Activated CD4-positive, CD25-positive, alpha-beta regulatory T cell treated with anti-CD3 and anti-CD28 coated beads, Interleukin-2, amount 50 U/mL, for 16 hours (primary cell): ENCODE measurements at regions not wholly inside any gene's neighbourhood (a gene's known extent, or its start where the extent isn't known, plus 50 kb on each side); places are given as distances from the start of the nearest gene placed in this dataset.

Experiments
- DNase-seq: peaks from one replicate; pipeline ENCODE4 v3.0.0-alpha.2; 2020; ENCODE audit warnings: low read depth, low spot score

- no peak for DNase-seq
Measured at GRCh38 chr1:239436286-239436685, 49.9 kb downstream of the CHRM3 start.

GRCh38 chr1:239437822-239438221 lies 51.5 kb downstream of the CHRM3 start:
- no peak for DNase-seq

- no peak for DNase-seq
Measured at GRCh38 chr1:239438891-239439290, 52.5 kb downstream of the CHRM3 start.

DNA sequence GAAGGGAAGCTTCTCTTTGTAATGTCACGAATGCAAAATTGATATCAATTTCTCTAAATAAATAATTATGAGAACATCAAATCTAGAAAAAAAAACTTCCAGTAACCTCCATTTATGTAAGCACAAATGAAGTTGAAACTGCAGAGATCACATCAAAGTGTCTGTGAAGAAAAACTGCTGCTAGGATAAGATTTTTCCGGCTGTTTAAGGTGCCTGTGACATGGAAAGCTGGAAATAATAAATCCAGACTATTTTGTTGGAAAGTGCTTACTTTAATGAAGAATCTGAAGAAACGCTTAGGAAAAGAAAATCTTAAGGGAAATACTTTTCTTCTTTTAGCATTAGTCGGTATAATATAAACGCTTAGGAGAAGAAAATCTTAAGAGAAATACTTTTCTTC lies 57.0 kb downstream of the CHRM3 start:
- no peak for DNase-seq

GRCh38 chr1:239446611-239447010 lies 60.2 kb downstream of the CHRM3 start:
- no peak for DNase-seq

- DNase-seq = no peak
Measured at GRCh38 chr1:239448911-239449310, 62.5 kb downstream of the CHRM3 start.

GRCh38 chr1:239455743-239456142 lies 69.4 kb downstream of the CHRM3 start:
- no peak for DNase-seq

DNA sequence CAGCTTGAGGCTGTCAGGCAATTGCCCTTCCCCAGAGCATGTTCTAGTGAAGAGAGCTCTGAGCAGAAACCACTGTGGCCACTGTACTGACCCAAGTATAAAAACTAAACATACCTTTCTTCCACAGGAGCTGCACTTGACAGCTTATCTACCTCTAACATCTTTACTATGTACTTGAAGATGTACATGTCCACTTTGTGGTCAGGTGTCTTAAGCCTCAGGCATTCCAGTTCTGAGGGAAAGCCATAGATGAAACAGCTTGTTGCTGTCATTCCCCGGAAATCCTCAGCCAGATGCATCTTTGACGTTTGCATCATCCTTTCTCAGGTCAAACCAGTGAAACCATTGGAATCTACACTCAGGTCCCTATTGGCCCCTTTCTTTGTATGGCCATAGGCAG lies 70.4 kb downstream of the CHRM3 start:
- DNase-seq = no peak

GRCh38 chr1:239457491-239458143 lies 71.2 kb downstream of the CHRM3 start:
- no peak for DNase-seq

DNA sequence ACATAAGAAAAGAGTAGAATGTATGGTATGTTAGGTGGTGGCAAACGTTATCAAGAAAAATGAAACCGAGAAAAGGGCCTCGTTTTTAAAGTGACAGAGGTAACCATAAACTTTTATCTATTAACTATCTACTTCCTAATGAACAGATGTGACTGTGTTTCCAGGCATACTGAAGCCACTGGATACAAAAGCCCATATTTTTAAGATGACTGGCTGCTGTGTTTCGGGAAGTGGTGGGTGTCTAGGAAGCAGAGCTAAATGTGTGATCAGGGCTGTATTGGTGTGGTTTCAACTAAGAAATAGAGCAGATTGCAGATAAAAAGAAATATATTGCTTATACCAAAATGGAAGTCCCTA lies 71.8 kb downstream of the CHRM3 start:
- DNase-seq = no peak

DNA sequence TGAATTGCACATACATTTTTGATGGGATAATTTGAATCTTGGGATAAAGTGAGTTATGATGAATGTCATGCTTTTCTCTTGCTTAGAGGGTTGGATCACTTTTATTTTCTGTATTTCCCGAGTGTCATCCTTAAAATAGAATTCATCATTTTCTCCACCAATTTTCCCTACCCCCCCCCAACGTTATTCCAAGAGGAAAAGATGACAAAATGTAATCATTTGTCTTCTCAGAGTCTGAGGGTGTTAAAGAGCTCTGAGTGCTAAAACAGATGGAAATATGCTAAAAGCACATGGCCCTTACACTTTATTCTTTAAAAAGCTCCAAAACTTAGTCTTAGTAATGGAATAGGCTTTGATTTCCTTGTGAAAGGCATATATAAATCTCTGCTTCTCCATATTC lies 81.4 kb downstream of the CHRM3 start:
- DNase-seq = no peak

- no peak for DNase-seq
Measured at GRCh38 chr1:239478069-239478468, 91.7 kb downstream of the CHRM3 start.

- no peak for DNase-seq
Measured at GRCh38 chr1:239483391-239483790, 97.0 kb downstream of the CHRM3 start.

GRCh38 chr1:239493811-239494414 lies 107.5 kb downstream of the CHRM3 start:
- DNase-seq = no peak

DNA sequence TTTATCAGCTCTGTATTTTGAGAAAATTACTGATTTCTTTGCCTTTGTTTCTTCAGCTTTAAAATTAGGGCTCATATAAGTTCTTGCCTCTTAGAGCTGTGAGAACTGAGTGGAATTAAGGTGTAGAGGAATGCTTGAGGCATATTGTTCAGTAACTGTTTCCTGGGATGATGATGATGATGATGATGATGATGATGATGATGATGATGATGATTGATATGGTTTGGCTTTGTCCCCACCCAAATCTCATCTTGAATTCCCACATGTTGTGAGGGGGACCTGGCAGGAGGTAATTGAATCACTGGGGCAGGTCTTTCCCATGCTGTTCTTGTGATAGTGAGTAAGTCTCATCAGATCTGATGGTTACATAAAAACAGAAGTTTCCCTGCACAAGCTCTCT lies 118.7 kb downstream of the CHRM3 start:
- no peak for DNase-seq

- no peak for DNase-seq
Measured at GRCh38 chr1:239507826-239508225, 121.5 kb downstream of the CHRM3 start.

- DNase-seq = no peak
Measured at GRCh38 chr1:239511875-239512274, 125.5 kb downstream of the CHRM3 start.

- DNase-seq = no peak
Measured at GRCh38 chr1:239516579-239516978, 130.2 kb downstream of the CHRM3 start.

GRCh38 chr1:239526391-239526790 lies 140.0 kb downstream of the CHRM3 start:
- DNase-seq = no peak

DNA sequence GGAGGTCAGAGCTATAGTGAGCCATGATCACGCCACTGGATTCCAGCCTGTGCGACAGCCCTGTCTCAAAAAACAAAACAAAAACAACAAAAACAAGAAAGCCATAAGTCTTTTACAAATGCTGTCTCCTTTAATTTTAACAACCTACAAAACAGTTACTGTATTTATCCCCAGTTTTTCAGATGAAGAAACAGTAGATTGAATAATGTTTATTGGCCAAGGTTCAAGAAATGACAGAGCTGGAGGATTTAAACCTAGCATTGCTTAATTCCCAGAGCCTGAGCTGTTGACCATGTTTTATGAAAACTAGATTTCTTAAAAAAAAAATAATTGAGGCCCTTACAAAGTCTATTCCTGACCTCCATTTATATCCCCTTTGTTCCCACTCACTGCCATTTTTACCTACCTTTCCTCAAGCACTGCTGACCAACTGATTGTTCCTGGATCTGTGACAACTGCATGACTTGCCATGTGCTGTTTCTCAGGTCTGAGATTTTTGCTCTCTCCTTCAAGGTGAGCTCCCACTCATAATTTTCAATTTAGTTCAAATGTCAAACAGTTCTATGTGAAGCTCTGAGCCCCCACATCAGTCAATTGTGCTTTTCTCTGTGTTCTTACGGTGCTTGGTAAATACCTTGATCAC lies 140.8 kb downstream of the CHRM3 start:
- DNase-seq = no peak

- no peak for DNase-seq
Measured at GRCh38 chr1:239536165-239536849, 149.9 kb downstream of the CHRM3 start.

DNA sequence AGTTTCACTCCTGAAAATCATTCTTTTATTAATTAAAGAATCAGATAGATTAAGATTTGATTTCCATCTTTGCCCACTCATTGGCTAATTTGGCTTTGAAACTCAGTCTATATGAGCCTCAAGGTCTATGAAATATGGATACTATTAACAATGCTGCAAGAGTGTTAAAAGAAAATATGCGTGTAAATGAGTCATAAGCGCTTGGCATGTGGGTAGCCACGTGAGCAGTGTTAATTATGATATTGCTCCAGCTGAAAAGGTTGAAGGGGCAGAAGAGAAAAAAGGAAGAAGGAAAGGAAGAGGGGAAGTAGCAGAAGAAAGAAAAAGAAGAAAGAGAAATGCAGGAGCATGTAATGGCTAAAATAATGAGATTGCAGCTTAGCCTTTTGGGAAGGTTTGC lies 151.4 kb downstream of the CHRM3 start:
- DNase-seq = no peak
